ENCODE measurements at regions not wholly inside any gene's neighbourhood (a gene's known extent, or its start where the extent isn't known, plus 50 kb on each side); places are given as distances from the start of the nearest gene placed in this dataset.

- TF ChIP-seq, protein P1, sequence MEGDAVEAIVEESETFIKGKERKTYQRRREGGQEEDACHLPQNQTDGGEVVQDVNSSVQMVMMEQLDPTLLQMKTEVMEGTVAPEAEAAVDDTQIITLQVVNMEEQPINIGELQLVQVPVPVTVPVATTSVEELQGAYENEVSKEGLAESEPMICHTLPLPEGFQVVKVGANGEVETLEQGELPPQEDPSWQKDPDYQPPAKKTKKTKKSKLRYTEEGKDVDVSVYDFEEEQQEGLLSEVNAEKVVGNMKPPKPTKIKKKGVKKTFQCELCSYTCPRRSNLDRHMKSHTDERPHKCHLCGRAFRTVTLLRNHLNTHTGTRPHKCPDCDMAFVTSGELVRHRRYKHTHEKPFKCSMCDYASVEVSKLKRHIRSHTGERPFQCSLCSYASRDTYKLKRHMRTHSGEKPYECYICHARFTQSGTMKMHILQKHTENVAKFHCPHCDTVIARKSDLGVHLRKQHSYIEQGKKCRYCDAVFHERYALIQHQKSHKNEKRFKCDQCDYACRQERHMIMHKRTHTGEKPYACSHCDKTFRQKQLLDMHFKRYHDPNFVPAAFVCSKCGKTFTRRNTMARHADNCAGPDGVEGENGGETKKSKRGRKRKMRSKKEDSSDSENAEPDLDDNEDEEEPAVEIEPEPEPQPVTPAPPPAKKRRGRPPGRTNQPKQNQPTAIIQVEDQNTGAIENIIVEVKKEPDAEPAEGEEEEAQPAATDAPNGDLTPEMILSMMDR (IDR thresholded peaks at IDR 0.05; ENCODE audit: insufficient read depth, missing control alignments), result no peak
- DNase-seq (ENCODE audit: insufficient read length, low spot score), result no peak
Observed at GRCh38 chr11:28618416-28618815, 510.2 kb downstream of the METTL15 start.

GRCh38 chr11:28616160-28616965, 508.2 kb downstream of the METTL15 start:
- FAIRE-seq, result no peak
- DNase-seq (ENCODE audit: insufficient read length, low spot score), result no peak
- TF ChIP-seq, protein P1 (IDR thresholded peaks at IDR 0.05; ENCODE audit: insufficient read depth, missing control alignments), result no peak

More at GRCh38 chr11:28618416-28618815, 510.2 kb downstream of the METTL15 start:
- no peak for FAIRE-seq

DNA sequence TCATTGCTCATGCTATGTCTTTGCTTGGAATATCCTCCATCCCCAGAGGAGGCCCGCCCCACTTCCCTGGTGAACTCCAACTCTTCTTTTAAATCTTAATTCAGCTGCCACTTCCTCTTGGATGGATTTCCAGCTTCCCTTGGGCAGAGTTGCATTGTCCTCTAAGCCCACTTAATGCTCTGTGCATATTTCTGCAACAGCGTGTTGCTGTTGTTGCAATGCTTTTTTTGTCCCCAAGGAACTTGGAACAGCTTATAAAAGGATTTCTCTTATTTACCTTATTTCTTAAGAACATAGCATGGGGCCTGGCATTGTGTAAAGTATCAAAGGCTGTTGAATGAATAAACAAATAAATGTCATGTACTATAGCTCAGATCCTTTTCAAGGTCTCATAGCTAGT, 507.4 kb downstream of the METTL15 start:
- no peak for DNase-seq (ENCODE audit: insufficient read length, low spot score)
- no peak for FAIRE-seq
- TF ChIP-seq, protein P1 (IDR thresholded peaks at IDR 0.05; ENCODE audit: insufficient read depth, missing control alignments), result no peak

- no peak for DNase-seq (ENCODE audit: insufficient read length, low spot score)
- FAIRE-seq, result no peak
- TF ChIP-seq, protein P1 (IDR thresholded peaks at IDR 0.05; ENCODE audit: insufficient read depth, missing control alignments), result no peak
Observed at GRCh38 chr11:28606930-28607329, 498.7 kb downstream of the METTL15 start.

- FAIRE-seq (no peak), DNase-seq (ENCODE audit: insufficient read length, low spot score) (no peak)
- TF ChIP-seq, protein P1 (IDR thresholded peaks at IDR 0.05; ENCODE audit: insufficient read depth, missing control alignments), result no peak
Observed at GRCh38 chr11:28599656-28600055, 491.5 kb downstream of the METTL15 start.

- TF ChIP-seq, protein P1 (IDR thresholded peaks at IDR 0.05; ENCODE audit: insufficient read depth, missing control alignments), result no peak
- DNase-seq (ENCODE audit: insufficient read length, low spot score) (no peak), FAIRE-seq (no peak)
Observed at GRCh38 chr11:28598531-28598930, 490.3 kb downstream of the METTL15 start.

- FAIRE-seq (no peak), DNase-seq (ENCODE audit: insufficient read length, low spot score) (no peak)
- TF ChIP-seq, protein P1 (IDR thresholded peaks at IDR 0.05; ENCODE audit: insufficient read depth, missing control alignments), result no peak
Observed at GRCh38 chr11:28596816-28597215, 488.6 kb downstream of the METTL15 start.

Data from D721Med (cell line).